ENCODE measurements at regions not wholly inside any gene's neighbourhood (a gene's known extent, or its start where the extent isn't known, plus 50 kb on each side); places are given as distances from the start of the nearest gene placed in this dataset.

DNA sequence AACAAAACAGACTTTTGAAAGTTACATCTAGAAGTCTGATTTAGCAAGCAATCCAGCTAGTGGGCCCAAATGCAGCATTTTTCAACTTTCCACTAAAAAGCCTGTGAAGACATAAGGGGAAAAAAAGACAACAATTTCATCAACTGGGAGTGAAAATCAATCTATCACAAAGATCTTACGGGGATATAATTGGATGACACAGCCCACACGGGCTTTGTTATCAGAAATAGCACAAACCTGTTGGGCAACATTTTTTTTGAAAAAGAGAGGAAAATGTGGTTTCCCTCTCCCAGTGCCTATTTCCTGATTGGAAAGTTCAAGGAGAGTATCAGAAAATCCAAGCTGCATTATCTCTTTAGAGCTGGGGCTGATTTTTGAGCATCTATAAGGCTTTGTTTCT lies 132.7 kb downstream of the EVA1A start:
- TF ChIP-seq, protein P1, sequence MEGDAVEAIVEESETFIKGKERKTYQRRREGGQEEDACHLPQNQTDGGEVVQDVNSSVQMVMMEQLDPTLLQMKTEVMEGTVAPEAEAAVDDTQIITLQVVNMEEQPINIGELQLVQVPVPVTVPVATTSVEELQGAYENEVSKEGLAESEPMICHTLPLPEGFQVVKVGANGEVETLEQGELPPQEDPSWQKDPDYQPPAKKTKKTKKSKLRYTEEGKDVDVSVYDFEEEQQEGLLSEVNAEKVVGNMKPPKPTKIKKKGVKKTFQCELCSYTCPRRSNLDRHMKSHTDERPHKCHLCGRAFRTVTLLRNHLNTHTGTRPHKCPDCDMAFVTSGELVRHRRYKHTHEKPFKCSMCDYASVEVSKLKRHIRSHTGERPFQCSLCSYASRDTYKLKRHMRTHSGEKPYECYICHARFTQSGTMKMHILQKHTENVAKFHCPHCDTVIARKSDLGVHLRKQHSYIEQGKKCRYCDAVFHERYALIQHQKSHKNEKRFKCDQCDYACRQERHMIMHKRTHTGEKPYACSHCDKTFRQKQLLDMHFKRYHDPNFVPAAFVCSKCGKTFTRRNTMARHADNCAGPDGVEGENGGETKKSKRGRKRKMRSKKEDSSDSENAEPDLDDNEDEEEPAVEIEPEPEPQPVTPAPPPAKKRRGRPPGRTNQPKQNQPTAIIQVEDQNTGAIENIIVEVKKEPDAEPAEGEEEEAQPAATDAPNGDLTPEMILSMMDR (IDR thresholded peaks at IDR 0.05; ENCODE audit: low read depth, low read length): no peak
- TF ChIP-seq EZH2phosphoT487 (IDR thresholded peaks at IDR 0.05; ENCODE audit: low read depth): no peak

Data from OCI-LY3 (cell line).